ENCODE measurements at regions not wholly inside any gene's neighbourhood (a gene's known extent, or its start where the extent isn't known, plus 50 kb on each side); places are given as distances from the start of the nearest gene placed in this dataset.

DNA sequence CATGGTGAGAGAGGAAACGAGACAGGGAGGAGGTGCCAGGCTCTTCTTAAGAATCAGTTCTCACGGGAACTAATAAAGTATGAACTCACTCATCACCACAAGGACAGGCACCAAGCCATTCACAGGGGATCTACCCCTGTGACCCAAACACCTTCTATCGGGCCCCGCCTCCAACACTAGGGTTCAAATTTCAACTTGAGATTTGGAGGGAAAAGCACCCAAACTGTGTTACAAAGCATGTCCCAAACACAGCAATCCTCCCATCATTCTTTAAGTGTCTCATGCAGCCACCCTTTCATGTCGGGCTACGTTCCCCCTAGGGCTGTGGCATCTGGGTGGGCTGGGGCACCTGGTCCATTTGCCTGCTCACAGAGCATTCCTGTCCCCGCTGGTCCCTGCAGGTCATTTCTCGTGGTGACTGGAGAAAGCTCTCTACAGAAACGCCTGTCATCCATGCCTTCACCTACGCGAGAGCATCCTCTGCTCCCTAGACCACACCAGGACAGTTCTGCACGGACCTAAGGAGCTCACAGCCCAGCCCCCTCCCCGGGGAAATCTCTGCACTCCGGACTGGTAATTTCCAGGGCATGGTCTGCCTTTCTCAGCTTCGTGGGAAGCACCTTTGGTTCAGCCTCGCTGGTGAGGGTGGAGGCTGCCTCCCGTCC is 79.6 kb downstream of the TTLL2 start:
- CTCF ChIA-PET, result no interaction called here
- no peak overlapping the region for H3K27ac ChIP-seq (ENCODE audit: low read depth in 2 of 2, low read length in 1 of 2)
- no peak overlapping the region for H3K4me2 ChIP-seq
- H3K4me1 ChIP-seq (ENCODE audit: control insufficient read depth in 1 of 2, insufficient read depth in 2 of 2, low read depth in 1 of 2, low read length in 1 of 2), result no peaks in the 10 kb centered on the region; a peak in 1 of 4 replicates
- TF ChIP-seq MEF2A (IDR thresholded peaks at IDR 0.05; ENCODE audit: borderline replicate concordance, low read depth) (no peak), GABPA (IDR thresholded peaks at IDR 0.05; ENCODE audit: low read depth) (no peak), NRF1 (IDR thresholded peaks at IDR 0.05; ENCODE audit: low read depth, low read length) (no peak), SIN3A (IDR thresholded peaks at IDR 0.05; ENCODE audit: borderline replicate concordance, low read depth, low read length) (no peak), ELF1 (IDR thresholded peaks at IDR 0.05) (no peak), FOSL2 (IDR thresholded peaks at IDR 0.05; ENCODE audit: borderline replicate concordance, low read depth) (no peak), TCF12 (IDR thresholded peaks at IDR 0.05) (no peak), IRF3 (IDR thresholded peaks at IDR 0.05; ENCODE audit: low read depth, low read length) (no peak), CHD2 (IDR thresholded peaks at IDR 0.05; ENCODE audit: low read length, partially characterized antibody) (no peak), JUND (IDR thresholded peaks at IDR 0.05) (no peak), GATA2 (CRISPR knock-in tag; IDR thresholded peaks at IDR 0.05) (no peak), ZBTB33 (IDR thresholded peaks at IDR 0.05; ENCODE audit: borderline replicate concordance, low read depth) (no peak), YY1 (IDR thresholded peaks at IDR 0.05; ENCODE audit: low read depth) (no peak), TAF1 (IDR thresholded peaks at IDR 0.05; ENCODE audit: borderline replicate concordance, low read depth, low read length) (no peak), FOXM1 (IDR thresholded peaks at IDR 0.05; ENCODE audit: low read depth) (no peak), EZH2phosphoT487 (IDR thresholded peaks at IDR 0.05; ENCODE audit: borderline replicate concordance, low read depth) (no peak), MXI1 (IDR thresholded peaks at IDR 0.05; ENCODE audit: low read depth, low read length) (no peak)
- TF ChIP-seq, protein P1, sequence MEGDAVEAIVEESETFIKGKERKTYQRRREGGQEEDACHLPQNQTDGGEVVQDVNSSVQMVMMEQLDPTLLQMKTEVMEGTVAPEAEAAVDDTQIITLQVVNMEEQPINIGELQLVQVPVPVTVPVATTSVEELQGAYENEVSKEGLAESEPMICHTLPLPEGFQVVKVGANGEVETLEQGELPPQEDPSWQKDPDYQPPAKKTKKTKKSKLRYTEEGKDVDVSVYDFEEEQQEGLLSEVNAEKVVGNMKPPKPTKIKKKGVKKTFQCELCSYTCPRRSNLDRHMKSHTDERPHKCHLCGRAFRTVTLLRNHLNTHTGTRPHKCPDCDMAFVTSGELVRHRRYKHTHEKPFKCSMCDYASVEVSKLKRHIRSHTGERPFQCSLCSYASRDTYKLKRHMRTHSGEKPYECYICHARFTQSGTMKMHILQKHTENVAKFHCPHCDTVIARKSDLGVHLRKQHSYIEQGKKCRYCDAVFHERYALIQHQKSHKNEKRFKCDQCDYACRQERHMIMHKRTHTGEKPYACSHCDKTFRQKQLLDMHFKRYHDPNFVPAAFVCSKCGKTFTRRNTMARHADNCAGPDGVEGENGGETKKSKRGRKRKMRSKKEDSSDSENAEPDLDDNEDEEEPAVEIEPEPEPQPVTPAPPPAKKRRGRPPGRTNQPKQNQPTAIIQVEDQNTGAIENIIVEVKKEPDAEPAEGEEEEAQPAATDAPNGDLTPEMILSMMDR (IDR thresholded peaks at IDR 0.05), result no peak
- H3K4me3 ChIP-seq (ENCODE audit: low read depth in 2 of 2, low read length in 1 of 2), result no peak overlapping the region
- H4K20me1 ChIP-seq (ENCODE audit: insufficient read depth), result no peaks in the 10 kb centered on the region
- no peaks in the 10 kb centered on the region for H3K36me3 ChIP-seq (replicated peaks in 1 of 2; ENCODE audit: control insufficient read depth in 1 of 2, insufficient read depth in 2 of 2, low read length in 1 of 2)
- H2AFZ ChIP-seq (ENCODE audit: low read depth), result no peak overlapping the region
- H3K9me3 ChIP-seq, result no peaks in the 10 kb centered on the region
- no peaks in the 10 kb centered on the region for H3K27me3 ChIP-seq (ENCODE audit: insufficient read depth)
- 35% methylated on average over 10 of the region's 17 CpGs for WGBS (ENCODE audit: low lambda C conversion rate)
- no peak overlapping the region for H3K9ac ChIP-seq
- no peaks in the 10 kb centered on the region for H3K79me2 ChIP-seq (ENCODE audit: insufficient read depth)
- POLR2A ChIA-PET, result no interaction called here
- no peak for DNase-seq
- no peaks in the 10 kb centered on the region for H3K9me2 ChIP-seq
- H3F3A ChIP-seq (replicated peaks; ENCODE audit: insufficient read depth), result no peaks in the 10 kb centered on the region

All from SK-N-SH (cell line).